GM18858 (cell line): ENCODE measurements at regions not wholly inside any gene's neighbourhood (a gene's known extent, or its start where the extent isn't known, plus 50 kb on each side); places are given as distances from the start of the nearest gene placed in this dataset.
"Not testable (repeated sequence)": the region's sequence is repeated elsewhere in the genome, so short reads cannot be mapped to it uniquely, and the experiment has no call there.

ENCODE experiments used
- ATAC-seq: cut with Tn5 transposase; IDR thresholded peaks from one replicate; pipeline ENCODE4 v1.9.1; 2021; ENCODE audit not compliant: unreplicated experiment

- ATAC-seq = no peak
Observed at GRCh38 chrX:124690495-124690894, 344.1 kb downstream of the SH2D1A start.

GRCh38 chrX:124699876-124700275, 353.5 kb downstream of the SH2D1A start:
- ATAC-seq = no peak

- no peak for ATAC-seq
Observed at GRCh38 chrX:124717537-124717936, 371.2 kb downstream of the SH2D1A start.

- no peak for ATAC-seq
Observed at GRCh38 chrX:124719060-124719459, 372.7 kb downstream of the SH2D1A start.

- no peak for ATAC-seq
Observed at GRCh38 chrX:124720532-124720931, 374.2 kb downstream of the SH2D1A start.

GRCh38 chrX:124725502-124725901, 379.1 kb downstream of the SH2D1A start:
- ATAC-seq = no peak

- ATAC-seq = no peak
Observed at GRCh38 chrX:124726292-124726691, 379.9 kb downstream of the SH2D1A start.

- no peak for ATAC-seq
Observed at GRCh38 chrX:124726881-124727280, 380.5 kb downstream of the SH2D1A start.

- no peak for ATAC-seq
Observed at GRCh38 chrX:124736553-124737270, 390.3 kb downstream of the SH2D1A start.

- ATAC-seq = no peak
Observed at GRCh38 chrX:124737771-124738170, 391.4 kb downstream of the SH2D1A start.

GRCh38 chrX:124747295-124747694, 400.9 kb downstream of the SH2D1A start:
- ATAC-seq = no peak

- no peak for ATAC-seq
Observed at GRCh38 chrX:124764354-124764753, 418.0 kb downstream of the SH2D1A start.

GRCh38 chrX:124769166-124769565, 422.8 kb downstream of the SH2D1A start:
- ATAC-seq = no peak

- ATAC-seq = no peak
Observed at GRCh38 chrX:124771292-124771691, 424.9 kb downstream of the SH2D1A start.

GRCh38 chrX:124788253-124788652, 441.9 kb downstream of the SH2D1A start:
- not testable (repeated sequence) for ATAC-seq

- ATAC-seq = not testable (repeated sequence)
Observed at GRCh38 chrX:124789874-124790273, 443.5 kb downstream of the SH2D1A start.

GRCh38 chrX:124791492-124792095, 445.2 kb downstream of the SH2D1A start:
- no peak for ATAC-seq

- ATAC-seq = no peak
Observed at GRCh38 chrX:124796989-124797388, 450.6 kb downstream of the SH2D1A start.

GRCh38 chrX:124804962-124805361, 458.6 kb downstream of the SH2D1A start:
- ATAC-seq = no peak

- ATAC-seq = no peak
Observed at GRCh38 chrX:124805486-124805885, 459.1 kb downstream of the SH2D1A start.

GRCh38 chrX:124814106-124814505, 467.7 kb downstream of the SH2D1A start:
- ATAC-seq = no peak

- no peak for ATAC-seq
Observed at GRCh38 chrX:124818033-124818432, 471.7 kb downstream of the SH2D1A start.

- ATAC-seq = no peak
Observed at GRCh38 chrX:124818764-124819163, 472.4 kb downstream of the SH2D1A start.
